Stimulated activated CD4-positive, alpha-beta T cell treated with anti-CD3 and anti-CD28 coated beads, Interleukin-2, amount 100 ng/mL, for 4 hours (primary cell): ENCODE measurements at regions not wholly inside any gene's neighbourhood (a gene's known extent, or its start where the extent isn't known, plus 50 kb on each side); places are given as distances from the start of the nearest gene placed in this dataset.

Experiments
- DNase-seq: peaks from one replicate; pipeline ENCODE4 v3.0.0-alpha.2; 2020; ENCODE audit warnings: low read depth

DNA sequence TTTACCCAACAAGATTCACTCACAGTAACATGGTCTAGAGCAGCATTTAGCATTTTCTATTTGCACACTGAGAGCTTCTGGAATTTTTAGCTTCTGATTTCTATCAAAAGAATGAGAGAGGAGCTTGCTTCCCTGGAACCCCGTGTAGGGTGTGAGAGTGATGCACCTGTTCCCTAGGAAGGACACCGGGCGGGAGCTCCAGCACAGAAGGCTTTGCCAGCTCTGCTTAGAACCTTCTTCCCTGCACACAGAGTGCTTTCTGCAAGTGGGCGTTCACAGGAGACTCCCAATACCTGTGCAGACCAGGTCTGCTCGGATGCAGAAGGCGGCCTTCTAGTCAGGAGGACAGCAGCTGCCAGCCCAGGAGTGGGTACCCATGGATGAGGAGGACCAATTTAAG, 217.3 kb downstream of the TBXT start:
- DNase-seq: no peak

DNA sequence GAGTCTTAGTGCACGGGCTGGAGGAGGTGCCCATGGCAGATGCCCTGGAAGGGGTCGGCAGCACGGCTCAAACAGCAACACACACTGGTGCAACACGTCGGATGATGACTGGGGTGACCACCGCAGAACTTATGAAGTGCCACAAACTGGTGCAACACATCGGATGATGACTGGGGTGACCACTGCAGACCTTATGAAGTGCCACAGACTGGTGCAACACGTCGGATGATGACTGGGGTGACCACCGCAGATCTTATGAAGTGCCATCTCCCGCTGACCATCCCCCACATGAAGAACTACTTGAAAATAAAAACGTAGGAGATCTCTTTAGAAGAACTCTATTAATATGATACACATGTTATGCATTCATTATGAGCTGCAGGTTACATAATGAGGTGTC, 218.3 kb downstream of the TBXT start:
- DNase-seq: no peak

- DNase-seq: no peak
Observed at GRCh38 chr6:165944002-165944466, 223.6 kb downstream of the TBXT start.

GRCh38 chr6:165941786-165942185, 225.9 kb downstream of the TBXT start:
- no peak for DNase-seq

DNA sequence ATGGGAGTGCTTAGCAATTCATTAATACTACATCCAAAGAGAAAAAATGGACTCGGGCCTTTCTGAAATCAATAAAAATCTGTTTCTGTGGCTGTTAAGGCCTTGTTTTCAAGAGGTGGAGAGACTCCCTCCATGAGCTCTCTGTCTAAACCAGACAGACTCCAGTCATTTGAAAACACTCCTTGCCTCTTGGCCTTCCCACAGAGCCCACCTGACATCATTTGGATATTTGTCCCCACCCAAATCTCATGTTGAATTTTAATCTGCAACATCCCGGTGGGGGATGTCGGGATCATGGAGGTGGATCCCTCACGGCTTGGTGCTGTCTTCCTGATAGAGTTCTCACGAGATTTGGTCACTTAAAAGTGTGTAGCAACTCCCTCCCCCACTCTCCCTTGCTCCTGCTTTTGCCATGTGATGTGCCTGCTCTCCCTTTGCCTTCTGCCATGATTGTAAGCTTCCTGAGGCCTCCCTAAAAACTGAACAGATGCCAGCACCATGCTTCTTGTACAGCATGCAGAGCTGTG, 226.3 kb downstream of the TBXT start:
- no peak for DNase-seq

DNA sequence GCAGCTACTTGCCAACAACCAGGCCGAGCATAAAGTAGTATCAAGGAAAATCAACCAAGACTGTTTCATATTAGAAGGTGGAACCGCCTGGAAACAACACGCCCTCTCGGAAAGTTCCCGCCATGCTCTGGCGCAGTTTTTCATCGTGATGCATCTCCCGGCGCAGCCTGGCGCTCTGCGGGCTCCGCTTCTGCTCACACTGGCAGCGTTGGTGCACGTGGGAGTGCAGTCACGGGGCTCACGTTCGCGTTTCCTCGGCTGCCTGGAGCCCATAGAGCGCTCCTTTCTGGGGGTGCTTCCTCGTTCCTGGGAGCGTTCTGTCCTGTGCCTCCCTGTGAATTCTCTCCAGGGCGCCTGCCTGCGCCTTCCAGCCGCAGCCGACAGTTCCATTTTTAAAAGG, 227.3 kb downstream of the TBXT start:
- DNase-seq: no peak

GRCh38 chr6:165939601-165940290, 227.9 kb downstream of the TBXT start:
- no peak for DNase-seq

GRCh38 chr6:165939047-165939446, 228.6 kb downstream of the TBXT start:
- no peak for DNase-seq

DNA sequence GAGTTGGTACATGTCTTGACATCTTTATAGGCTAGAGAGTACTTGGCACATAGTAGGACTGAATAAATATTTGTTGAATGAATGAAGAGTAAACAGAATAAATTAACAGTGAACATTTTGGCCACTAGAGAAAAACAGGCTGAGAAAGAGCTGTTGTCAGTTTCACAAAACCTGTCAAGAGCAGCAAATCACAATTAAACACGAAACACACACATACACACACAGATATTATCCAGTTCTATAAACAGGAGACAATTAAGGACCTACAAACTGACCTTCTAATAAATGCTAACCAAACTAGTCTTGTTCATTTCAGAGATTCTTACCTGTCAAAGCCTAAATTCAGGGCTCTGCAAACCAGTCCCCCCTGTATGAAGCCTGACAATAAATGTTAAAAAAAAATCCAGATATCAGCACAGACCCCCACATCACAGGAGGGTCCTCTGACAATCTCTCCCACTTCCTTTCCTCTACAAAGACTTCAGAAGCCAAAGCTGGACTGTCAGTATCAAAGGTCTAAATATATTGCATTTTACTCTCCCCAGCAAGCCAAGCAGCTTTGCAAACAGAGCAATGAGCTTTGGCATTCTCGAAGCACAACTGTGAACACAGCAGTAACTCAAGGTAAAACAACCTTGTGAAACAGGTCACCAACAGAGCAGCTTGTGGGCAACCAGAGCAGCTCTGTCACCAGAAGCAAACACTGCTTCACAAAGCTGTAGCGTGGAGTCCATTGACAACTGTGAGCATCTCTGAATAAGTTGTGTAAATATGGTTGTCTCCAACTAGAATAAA, 229.9 kb downstream of the TBXT start:
- no peak for DNase-seq

GRCh38 chr6:165936660-165937059, 231.0 kb downstream of the TBXT start:
- DNase-seq: no peak

DNA sequence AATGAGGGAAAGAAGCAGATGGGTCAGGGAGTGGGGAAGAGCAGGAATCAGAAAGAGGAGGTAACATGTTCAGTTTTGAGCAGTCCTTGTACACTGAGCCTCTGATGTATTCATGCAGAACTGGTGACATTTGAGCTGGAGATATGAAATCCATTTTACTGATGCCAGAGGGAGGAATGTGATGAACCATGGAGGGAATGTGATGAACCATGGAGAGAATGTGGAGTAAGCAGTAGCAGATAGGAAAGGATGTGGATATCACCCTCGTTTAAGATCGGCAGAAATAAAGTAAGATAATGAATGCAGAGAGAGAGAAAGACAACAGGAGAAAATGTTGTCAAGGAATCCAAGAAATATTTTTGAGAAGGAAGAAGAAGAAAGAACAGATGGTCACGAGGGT, 231.6 kb downstream of the TBXT start:
- DNase-seq: no peak

DNA sequence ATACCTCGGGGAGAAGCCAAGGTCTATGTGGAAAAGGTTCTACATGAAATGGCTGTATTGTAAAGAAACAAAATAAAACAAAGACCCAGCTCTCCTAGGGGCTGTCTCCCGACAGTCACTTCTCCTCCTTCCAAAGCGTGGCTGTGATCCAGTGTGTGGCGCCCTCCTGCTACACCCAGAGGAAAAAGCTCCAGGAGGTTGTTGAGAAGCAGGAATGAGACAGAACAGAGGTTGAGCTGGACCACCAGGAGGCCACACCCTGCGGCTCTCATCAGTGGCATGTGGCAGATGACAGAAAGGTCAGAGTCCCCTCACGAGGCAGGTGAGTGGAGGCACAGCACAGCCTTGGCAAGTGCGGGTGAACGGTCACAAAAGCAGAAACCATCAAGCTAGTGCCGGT, 236.0 kb downstream of the TBXT start:
- no peak for DNase-seq

DNA sequence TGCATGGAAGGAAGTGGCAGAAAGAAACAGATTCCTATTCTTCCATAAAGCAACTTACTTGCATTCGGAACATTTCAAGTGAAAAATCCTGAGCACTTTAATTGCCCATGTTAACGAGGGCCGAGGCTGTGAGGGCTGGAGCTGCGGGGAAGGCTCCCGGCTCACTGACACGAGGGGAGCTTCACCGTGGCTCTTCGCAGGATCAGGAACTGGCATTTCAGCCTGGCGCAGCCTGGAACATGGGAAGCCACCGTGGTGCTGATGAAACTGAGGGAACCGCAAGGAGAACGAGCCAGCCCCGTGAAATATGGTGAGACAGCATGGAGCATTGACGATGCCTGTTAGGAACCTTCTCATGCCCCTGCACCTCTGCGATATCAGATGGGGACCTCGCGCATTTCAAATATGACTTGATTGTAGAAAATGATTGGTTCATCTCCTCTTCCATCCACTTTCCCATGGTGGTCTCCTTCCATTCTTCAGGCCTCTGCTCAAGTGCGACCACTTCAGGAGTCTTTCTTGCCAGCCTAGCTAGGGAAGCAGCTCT, 236.9 kb downstream of the TBXT start:
- no peak for DNase-seq

GRCh38 chr6:165929607-165930006, 238.0 kb downstream of the TBXT start:
- no peak for DNase-seq

DNA sequence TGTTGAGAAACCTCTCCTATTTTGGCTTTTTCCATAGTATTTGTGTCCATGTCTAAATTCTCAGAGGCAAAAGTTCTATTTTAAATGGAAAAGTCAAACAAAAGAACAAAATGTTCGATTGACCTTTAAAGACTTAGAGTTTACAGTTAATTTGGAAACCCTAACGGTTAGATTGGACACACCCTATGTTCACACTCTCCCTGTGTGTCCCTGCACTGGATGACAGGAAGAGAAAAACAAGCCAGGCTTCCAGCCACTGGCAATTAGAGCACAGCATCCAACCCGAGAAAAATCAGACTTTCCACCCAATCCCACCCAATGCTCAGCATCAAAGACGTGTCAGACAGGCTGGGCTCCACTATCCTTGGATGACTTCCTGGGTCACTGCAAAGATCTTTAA, 241.3 kb downstream of the TBXT start:
- DNase-seq: no peak

GRCh38 chr6:165925474-165926156, 242.0 kb downstream of the TBXT start:
- no peak for DNase-seq

DNA sequence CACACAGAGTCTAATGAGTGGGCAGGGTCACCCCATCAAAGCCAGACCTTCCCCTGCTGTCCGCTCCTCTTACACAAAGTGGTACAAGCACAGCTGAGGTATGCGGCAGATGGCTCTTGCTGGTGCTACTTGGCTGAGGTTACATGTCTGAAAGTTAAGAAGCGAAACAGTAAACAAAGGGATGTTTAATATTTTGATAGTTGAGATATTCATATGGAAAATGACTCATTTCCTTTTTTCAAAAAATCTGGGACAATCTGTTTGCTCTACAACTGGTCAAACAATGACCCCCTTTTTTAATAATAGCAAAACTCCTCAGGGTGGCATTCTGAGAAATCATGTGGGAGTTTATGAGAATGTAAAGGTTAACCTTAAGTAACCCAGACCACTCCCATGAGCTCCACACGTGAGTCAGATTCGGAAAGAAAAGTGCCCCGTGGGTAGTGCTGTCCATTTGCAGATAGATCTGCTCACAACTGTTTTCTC, 245.3 kb downstream of the TBXT start:
- DNase-seq: no peak

DNA sequence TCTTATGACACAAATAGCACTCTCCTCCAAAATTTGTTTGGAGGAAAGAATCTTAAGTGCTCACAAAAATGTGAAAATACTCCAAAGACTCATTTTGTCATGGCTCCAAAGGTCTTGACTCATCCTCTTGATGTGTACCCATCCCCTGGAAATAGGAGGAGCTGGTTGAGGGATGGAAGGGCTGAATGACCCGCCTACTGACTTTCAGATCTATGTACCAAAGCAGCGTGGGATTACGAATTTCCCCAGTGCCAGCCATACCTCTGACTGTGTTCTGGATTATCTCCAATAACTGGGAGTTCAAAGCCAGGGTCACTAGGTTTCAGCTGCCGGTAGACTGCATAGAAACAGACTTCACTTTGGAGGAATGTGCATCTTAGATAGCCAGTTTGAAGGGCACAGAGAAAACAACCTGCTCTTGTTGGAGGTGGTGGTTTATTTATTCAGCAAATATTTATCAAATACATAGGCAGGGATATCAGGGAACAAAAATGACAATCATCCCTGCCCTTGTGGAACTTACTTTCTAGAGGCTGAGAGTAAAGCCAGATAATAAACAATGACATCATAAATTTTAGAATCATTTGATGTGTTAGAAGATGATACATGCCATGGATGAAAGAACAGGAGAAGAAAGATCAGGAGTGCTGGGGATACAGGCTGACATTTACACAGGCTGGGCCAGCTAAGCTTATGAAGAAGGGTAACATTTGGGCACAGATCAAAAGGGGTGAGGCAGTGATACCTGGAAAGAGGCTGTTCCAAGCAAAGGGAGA, 246.6 kb downstream of the TBXT start:
- no peak for DNase-seq

- no peak for DNase-seq
Observed at GRCh38 chr6:165917576-165917975, 250.1 kb downstream of the TBXT start.

- DNase-seq: no peak
Observed at GRCh38 chr6:165915022-165915770, 252.2 kb upstream of the PDE10A start.
